Astrocyte (in vitro differentiated cells and primary cell): ENCODE measurements at regions not wholly inside any gene's neighbourhood (a gene's known extent, or its start where the extent isn't known, plus 50 kb on each side); places are given as distances from the start of the nearest gene placed in this dataset.

Source experiments
- DNase-seq: peaks from one replicate; pipeline ENCODE4 v3.0.0-alpha.2; 2010; ENCODE audit warnings: low read depth
- FAIRE-seq: peaks from 2 replicates; lab custom pipeline; 2011; peaks lifted over from hg19 to GRCh38; lab: Jason Lieb, UNC
- H2AFZ ChIP-seq: 2 replicates; pipeline ENCODE4 v1.6.0; 2012; ENCODE audit warnings: low read depth, low read length, inconsistent platforms
- H3K27ac ChIP-seq: 2 replicates; pipeline ENCODE4 v1.5.1; 2011; ENCODE audit warnings: low read depth, low read length, inconsistent platforms
- H3K27me3 ChIP-seq: 2 replicates; pipeline ENCODE4 v1.6.0; 2011; ENCODE audit warnings: low read length, inconsistent platforms; ENCODE audit not compliant: insufficient read depth
- H3K36me3 ChIP-seq: 2 replicates; pipeline ENCODE4 v1.5.1; 2011; ENCODE audit warnings: low read length, inconsistent platforms; ENCODE audit not compliant: insufficient read depth
- H3K4me1 ChIP-seq: 2 replicates; pipeline ENCODE4 v1.5.1; 2011; ENCODE audit warnings: low read length, inconsistent platforms; ENCODE audit not compliant: insufficient read depth
- H3K4me2 ChIP-seq: 2 replicates; pipeline ENCODE4 v1.6.0; 2012; ENCODE audit warnings: low read length, inconsistent platforms
- H3K4me3 ChIP-seq: 2 replicates; pipeline ENCODE4 v1.5.1; 2011; ENCODE audit warnings: low read depth, mild to moderate bottlenecking, low read length, inconsistent platforms; ENCODE audit not compliant: insufficient read depth
- H3K79me2 ChIP-seq: 2 replicates; pipeline ENCODE4 v1.6.0; 2012; ENCODE audit warnings: mild to moderate bottlenecking, low read length, inconsistent platforms; ENCODE audit not compliant: insufficient read depth
- H3K9ac ChIP-seq: 2 replicates; pipeline ENCODE4 v1.6.0; 2012; ENCODE audit warnings: mild to moderate bottlenecking, low read length, inconsistent platforms
- H3K9me3 ChIP-seq: 2 replicates; pipeline ENCODE4 v1.5.1; 2012; ENCODE audit warnings: low read depth, mild to moderate bottlenecking, low read length, inconsistent platforms; ENCODE audit not compliant: insufficient read depth
- H4K20me1 ChIP-seq: 2 replicates; pipeline ENCODE4 v1.6.0; 2012; ENCODE audit warnings: low read length, inconsistent platforms; ENCODE audit not compliant: insufficient read depth
- H3K27ac Mint-ChIP-seq: one replicate; pipeline ENCODE4 v1.8.0; 2021; ENCODE audit warnings: mild to moderate bottlenecking, mixed read lengths; ENCODE audit not compliant: unreplicated experiment
- H3K27me3 Mint-ChIP-seq: one replicate; pipeline ENCODE4 v1.8.0; 2021; ENCODE audit warnings: low read depth, mixed read lengths; ENCODE audit not compliant: unreplicated experiment
- H3K36me3 Mint-ChIP-seq: one replicate; pipeline ENCODE4 v1.8.0; 2021; ENCODE audit warnings: low read depth, mixed read lengths; ENCODE audit not compliant: unreplicated experiment
- H3K4me1 Mint-ChIP-seq: one replicate; pipeline ENCODE4 v1.8.0; 2021; ENCODE audit warnings: low read depth, mixed read lengths; ENCODE audit not compliant: unreplicated experiment
- H3K4me3 Mint-ChIP-seq: one replicate; pipeline ENCODE4 v1.8.0; 2021; ENCODE audit warnings: mild to moderate bottlenecking, moderate library complexity, mixed read lengths; ENCODE audit not compliant: unreplicated experiment
- H3K9me3 Mint-ChIP-seq: one replicate; pipeline ENCODE4 v1.8.0; 2021; ENCODE audit warnings: mild to moderate bottlenecking, mixed read lengths; ENCODE audit not compliant: unreplicated experiment
- EZH2 ChIP-seq: IDR thresholded peaks from 2 replicates; pipeline ENCODE4 v1.6.1; 2012; ENCODE audit warnings: mild to moderate bottlenecking, low read length, inconsistent platforms; ENCODE audit not compliant: insufficient read depth
- TF ChIP-seq, protein P1 (sequence below): IDR thresholded peaks from 2 replicates; pipeline ENCODE4 v1.5.1; 2011; ENCODE audit warnings: low read depth, mild to moderate bottlenecking, inconsistent platforms, low read length, moderate library complexity; ENCODE audit not compliant: insufficient read depth

DNA sequence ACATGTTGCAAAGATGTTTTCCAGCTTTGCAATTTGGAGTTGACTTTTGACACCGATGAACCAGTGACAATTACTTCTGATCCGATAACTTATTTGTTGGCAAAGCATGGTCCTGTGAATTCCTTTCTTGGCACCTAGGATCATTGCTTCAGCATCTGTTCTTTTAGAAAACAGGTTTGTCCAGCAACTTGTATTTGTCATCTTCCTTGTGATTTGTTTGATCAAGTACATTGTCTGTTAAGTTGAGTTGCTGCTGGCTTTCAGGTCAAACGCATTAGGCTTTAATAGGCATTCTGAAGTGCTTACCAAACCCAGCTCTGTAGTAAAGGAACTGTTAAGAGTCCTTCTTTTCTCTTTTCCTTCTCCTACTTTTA, 192.4 kb upstream of the ZNF217 start:
- FAIRE-seq = no peak

DNA sequence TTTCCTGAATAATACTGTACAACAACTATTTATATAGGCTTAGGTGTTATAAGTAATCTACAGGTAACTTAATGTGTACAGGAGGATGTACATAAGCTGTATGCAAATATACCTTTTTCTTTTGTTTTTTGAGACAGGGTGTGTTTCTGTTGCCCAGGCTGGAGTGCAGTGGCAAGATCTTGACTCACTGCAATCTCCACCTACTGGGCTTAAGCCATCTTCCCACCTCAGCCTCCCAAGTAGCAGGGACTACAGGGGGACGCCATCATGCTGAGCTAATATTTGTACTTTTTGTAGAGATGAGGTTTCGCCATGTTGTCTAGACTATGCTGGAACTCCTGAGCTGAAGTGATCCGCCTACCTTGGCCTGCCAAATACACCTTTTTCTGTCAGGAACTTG, 191.7 kb upstream of the ZNF217 start:
- Histone ChIP-seq H3K4me1 (peaks cover 14% of the 10 kb centered on the region), H3K4me2 (no peak overlapping the region), H2AFZ (no peak overlapping the region), H3K4me3 (no peak overlapping the region), H3K9me3 (no peaks in the 10 kb centered on the region), H3K27me3 (no peaks in the 10 kb centered on the region), H3K79me2 (no peaks in the 10 kb centered on the region), H3K27ac (no peak overlapping the region), H4K20me1 (no peaks in the 10 kb centered on the region), H3K9ac (no peak overlapping the region), H3K36me3 (no peaks in the 10 kb centered on the region)
- TF ChIP-seq, protein P1, sequence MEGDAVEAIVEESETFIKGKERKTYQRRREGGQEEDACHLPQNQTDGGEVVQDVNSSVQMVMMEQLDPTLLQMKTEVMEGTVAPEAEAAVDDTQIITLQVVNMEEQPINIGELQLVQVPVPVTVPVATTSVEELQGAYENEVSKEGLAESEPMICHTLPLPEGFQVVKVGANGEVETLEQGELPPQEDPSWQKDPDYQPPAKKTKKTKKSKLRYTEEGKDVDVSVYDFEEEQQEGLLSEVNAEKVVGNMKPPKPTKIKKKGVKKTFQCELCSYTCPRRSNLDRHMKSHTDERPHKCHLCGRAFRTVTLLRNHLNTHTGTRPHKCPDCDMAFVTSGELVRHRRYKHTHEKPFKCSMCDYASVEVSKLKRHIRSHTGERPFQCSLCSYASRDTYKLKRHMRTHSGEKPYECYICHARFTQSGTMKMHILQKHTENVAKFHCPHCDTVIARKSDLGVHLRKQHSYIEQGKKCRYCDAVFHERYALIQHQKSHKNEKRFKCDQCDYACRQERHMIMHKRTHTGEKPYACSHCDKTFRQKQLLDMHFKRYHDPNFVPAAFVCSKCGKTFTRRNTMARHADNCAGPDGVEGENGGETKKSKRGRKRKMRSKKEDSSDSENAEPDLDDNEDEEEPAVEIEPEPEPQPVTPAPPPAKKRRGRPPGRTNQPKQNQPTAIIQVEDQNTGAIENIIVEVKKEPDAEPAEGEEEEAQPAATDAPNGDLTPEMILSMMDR = no peak
- TF ChIP-seq EZH2 = no peak
- no peak overlapping the region for H3K4me3 Mint-ChIP-seq
- H3K27me3 Mint-ChIP-seq = no peaks in the 10 kb centered on the region
- no peaks in the 10 kb centered on the region for H3K9me3 Mint-ChIP-seq
- DNase-seq (no peak), FAIRE-seq (no peak)
- H3K27ac Mint-ChIP-seq = no peak overlapping the region
- H3K4me1 Mint-ChIP-seq = peaks cover 10% of the 10 kb centered on the region
- H3K36me3 Mint-ChIP-seq = no peaks in the 10 kb centered on the region

More for the DNA sequence above, 192.4 kb upstream of the ZNF217 start:
- Histone ChIP-seq H3K4me3 (no peak overlapping the region), H3K9me3 (no peaks in the 10 kb centered on the region), H3K4me1 (peaks cover 22% of the 10 kb centered on the region), H3K27me3 (no peaks in the 10 kb centered on the region), H3K36me3 (no peaks in the 10 kb centered on the region), H4K20me1 (no peaks in the 10 kb centered on the region), H2AFZ (no peak overlapping the region), H3K4me2 (no peak overlapping the region), H3K27ac (no peak overlapping the region), H3K9ac (no peak overlapping the region), H3K79me2 (no peaks in the 10 kb centered on the region)
- DNase-seq = no peak
- H3K9me3 Mint-ChIP-seq = no peaks in the 10 kb centered on the region
- no peaks in the 10 kb centered on the region for H3K36me3 Mint-ChIP-seq
- H3K27ac Mint-ChIP-seq = no peak overlapping the region
- H3K27me3 Mint-ChIP-seq = no peaks in the 10 kb centered on the region
- no peak overlapping the region for H3K4me3 Mint-ChIP-seq
- H3K4me1 Mint-ChIP-seq = peaks cover 17% of the 10 kb centered on the region
- TF ChIP-seq, protein P1 = no peak
- TF ChIP-seq EZH2 = no peak

DNA sequence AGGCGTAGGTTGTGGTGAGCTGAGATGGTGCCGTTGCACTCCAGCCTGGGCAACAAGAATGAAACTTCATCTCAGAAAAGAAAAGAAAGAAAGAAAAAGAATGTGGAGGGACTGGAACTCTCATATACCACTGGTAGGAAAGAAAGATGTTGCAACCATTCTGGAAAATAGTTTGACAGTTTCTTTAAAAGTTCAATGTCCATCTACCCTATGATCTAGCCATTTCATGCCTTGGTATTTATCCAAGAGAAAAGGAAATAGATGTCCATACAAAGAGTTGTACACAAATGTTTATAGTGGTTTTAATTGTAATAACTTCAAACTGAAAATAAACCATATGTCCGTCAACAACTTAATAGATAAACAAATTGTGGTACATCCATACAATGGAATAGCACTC, 190.1 kb upstream of the ZNF217 start:
- Histone ChIP-seq H4K20me1 (no peaks in the 10 kb centered on the region), H3K4me2 (no peak overlapping the region), H3K9ac (no peak overlapping the region), H3K4me3 (no peak overlapping the region), H3K27me3 (no peaks in the 10 kb centered on the region), H3K9me3 (no peaks in the 10 kb centered on the region), H3K4me1 (peaks cover 5% of the 10 kb centered on the region), H3K79me2 (no peaks in the 10 kb centered on the region), H3K36me3 (no peaks in the 10 kb centered on the region), H3K27ac (no peak overlapping the region), H2AFZ (no peak overlapping the region)
- TF ChIP-seq, protein P1 = no peak
- no peak for TF ChIP-seq EZH2
- H3K9me3 Mint-ChIP-seq = no peaks in the 10 kb centered on the region
- no peaks in the 10 kb centered on the region for H3K27me3 Mint-ChIP-seq
- FAIRE-seq = no peak
- no peaks in the 10 kb centered on the region for H3K4me1 Mint-ChIP-seq
- H3K27ac Mint-ChIP-seq = no peak overlapping the region
- H3K4me3 Mint-ChIP-seq = no peak overlapping the region
- no peaks in the 10 kb centered on the region for H3K36me3 Mint-ChIP-seq
- DNase-seq = no peak
